HG03060 (cell line): ENCODE measurements at regions not wholly inside any gene's neighbourhood (a gene's known extent, or its start where the extent isn't known, plus 50 kb on each side); places are given as distances from the start of the nearest gene placed in this dataset.
"Not testable (repeated sequence)": the region's sequence is repeated elsewhere in the genome, so short reads cannot be mapped to it uniquely, and the experiment has no call there.

Experiments
- ATAC-seq: cut with Tn5 transposase; IDR thresholded peaks from one replicate; pipeline ENCODE4 v1.9.1; 2021; ENCODE audit warnings: low read depth, moderate number of reproducible peaks; ENCODE audit not compliant: unreplicated experiment

GRCh38 chr1:176396604-176397395 is 66.2 kb upstream of the PAPPA2 start:
- not testable (repeated sequence) for ATAC-seq

DNA sequence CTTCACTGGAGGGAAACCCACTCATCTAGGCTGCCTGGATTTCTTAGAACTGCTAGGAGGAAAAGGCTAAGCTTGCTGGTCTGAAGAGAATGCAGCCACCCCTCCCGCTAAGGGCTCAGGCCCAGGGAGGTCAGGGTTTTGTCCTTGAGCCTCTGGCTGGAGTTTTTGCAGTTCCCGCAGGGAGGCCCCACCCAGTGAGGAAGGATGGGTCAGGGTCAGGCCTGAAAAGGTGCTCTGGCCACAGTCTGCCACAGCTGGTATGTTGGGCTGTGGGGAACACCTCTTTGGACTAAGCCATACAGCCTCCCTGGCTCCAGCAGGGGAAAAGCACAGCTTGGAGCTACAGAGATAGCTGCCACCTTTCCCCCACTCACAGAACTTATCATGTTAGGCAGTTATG is 71.4 kb upstream of the PAPPA2 start:
- no peak for ATAC-seq

GRCh38 chr1:176384841-176385240 is 78.1 kb upstream of the PAPPA2 start:
- ATAC-seq, result no peak

GRCh38 chr1:176382163-176382562 is 80.8 kb upstream of the PAPPA2 start:
- ATAC-seq, result no peak

- no peak for ATAC-seq
These were observed 83.2 kb upstream of the PAPPA2 start for GRCh38 chr1:176379626-176380339.

GRCh38 chr1:176374967-176375569 is 87.9 kb upstream of the PAPPA2 start:
- ATAC-seq, result peak; percentile 85

- ATAC-seq, result no peak
These were observed 98.6 kb upstream of the PAPPA2 start for GRCh38 chr1:176364236-176364905.

DNA sequence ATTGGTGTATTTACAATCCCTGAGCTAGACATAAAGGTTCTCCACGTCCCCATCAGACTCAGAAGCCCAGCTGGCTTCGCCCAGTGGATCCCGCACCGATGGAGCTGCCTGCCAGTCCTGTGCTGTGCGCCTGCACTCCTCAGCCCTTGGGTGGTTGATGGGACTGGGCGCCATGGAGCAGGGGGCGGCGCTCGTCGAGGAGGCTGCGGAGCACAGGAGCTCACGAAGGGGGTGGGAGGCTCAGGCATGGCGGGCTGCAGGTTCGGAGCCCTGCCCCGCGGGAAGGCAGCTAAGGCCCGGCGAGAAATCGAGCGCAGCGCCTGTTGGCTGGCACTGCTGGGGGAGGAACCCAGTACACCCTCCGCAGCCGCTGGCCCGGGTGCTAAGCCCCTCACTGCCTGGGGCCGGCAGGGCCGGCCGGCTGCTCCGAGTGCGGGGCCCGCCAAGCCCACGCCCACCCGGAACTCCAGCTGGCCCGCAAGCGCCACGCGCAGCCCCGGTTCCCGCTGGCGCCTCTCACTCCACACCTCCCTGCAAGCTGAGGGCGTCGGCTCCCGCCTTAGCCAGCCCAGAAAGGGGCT is 113.8 kb upstream of the PAPPA2 start:
- not testable (repeated sequence) for ATAC-seq

DNA sequence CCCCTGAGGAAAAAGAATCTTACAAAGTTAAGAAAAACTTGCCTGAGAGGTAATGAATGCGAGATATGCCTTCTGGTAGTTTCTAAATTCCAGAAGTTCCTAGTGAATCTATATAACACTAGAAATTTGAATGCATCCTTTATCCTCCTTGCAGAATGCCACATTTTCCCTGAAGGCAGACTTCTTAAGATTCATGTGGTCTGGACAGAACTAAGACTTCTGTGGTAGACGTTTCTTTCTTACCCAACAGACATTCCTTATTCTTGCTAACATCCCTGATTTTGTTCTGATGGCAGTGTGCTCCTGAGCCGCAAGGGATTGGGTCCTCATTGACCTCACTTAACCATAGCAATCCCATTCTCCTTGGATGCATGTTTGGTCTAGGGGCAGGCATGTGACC is 121.3 kb upstream of the PAPPA2 start:
- no peak for ATAC-seq

DNA sequence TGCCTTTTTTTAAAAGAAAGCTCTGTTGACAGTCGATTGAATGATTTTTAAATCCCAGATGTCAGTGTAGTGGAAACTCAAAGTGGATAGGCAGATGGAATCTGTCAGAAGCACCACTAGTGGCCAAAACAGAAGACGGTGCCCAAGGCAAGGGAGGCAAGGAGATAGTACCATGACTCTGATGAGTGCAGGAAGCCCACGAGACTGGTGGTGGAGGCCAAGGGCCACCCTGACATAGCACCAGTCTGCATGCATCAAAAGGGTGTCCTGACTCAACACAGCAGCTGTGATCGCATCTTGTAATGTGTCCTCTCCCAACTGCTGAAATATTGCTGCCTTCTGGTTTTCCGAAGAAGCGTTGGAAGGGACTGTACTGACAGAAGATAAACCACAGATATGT is 124.1 kb upstream of the PAPPA2 start:
- ATAC-seq, result no peak

DNA sequence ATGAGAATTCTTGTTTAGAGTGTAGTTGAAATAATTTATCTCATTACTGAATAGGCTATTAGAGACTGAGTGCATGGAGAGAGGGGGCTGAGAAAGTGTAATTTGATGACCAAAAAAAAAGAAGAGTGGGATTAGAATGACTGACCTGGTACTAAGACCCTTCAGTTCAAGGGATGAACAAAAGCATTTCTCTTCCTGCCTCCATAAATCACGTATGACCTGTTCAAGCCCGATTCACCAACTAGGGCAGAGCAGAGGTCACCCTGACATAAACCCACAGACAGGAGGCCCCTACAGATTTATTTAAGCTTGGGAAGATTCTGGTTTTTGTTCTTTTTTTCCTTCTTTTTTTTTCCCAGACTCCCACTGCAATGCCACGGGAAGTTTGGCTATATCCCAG is 123.7 kb upstream of the COP1 start:
- no peak for ATAC-seq

DNA sequence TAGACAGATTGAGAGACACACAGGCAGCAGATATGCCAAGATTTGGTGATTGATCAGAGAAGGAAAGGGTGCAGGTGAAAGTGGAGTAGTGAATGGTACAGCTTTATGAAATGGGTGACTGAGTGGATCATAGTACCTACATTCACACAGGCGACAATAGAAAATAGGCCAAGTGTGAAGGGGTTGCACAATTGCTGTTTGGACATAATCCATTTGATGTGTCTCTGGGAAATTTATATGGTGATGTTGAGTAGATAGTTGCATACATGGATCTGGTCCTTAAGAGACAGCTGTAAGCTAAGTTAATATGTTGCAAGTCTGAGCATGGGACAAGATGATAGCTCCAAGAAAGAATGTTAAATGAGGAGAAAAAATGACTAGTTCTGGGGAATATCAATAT is 118.6 kb upstream of the COP1 start:
- no peak for ATAC-seq

DNA sequence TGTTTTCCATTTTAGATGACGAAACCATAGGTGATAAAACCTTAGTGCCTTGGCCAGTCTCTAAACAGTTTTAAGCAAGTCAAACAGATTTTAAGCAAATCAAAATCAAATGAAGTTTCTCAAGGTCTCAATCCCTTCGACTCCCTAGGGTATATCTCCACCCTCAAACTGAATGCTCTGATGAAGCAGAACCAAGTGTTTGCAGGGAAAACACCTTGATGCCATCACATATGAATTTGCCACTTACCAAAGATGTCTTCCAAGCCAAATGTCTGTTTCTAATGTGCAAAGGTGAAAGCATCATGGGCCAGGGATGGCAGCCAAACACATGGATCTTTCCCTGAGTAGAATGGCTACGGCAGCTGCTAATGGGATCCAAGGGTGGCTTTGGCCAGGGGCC is 116.4 kb upstream of the COP1 start:
- ATAC-seq, result no peak

DNA sequence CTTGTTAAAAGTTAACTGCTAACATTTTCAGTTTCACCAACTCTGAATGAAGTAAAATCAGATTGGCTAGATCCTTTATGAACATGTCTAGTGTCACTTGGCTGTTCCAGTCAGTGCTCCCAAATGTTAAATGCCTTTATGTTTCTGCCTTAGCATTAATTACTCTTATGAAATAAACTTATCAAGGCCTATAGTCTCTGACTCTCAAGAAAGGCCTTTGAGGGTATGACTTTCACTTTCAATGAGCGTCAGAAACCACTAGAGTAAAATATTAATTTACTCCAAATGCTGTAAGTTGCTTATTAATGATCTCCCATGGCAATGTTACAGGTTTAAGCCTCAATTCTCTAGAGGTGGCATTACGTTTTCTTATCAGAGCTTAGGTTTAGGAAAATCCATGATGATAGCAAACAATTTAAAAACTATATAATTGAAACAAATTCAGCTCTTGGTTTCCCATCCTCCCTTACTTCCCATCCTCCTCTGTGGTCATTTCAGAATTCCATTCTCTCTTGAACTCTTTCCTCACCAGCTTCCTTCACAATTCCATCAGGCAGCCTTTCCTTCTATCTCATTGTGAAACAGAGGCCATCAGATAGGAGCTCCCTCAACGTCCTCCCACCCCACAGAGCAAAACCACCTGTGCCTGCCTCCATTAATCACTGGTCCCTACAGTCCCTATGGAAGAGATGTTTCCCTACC is 108.6 kb upstream of the COP1 start:
- peak; percentile 80 for ATAC-seq

DNA sequence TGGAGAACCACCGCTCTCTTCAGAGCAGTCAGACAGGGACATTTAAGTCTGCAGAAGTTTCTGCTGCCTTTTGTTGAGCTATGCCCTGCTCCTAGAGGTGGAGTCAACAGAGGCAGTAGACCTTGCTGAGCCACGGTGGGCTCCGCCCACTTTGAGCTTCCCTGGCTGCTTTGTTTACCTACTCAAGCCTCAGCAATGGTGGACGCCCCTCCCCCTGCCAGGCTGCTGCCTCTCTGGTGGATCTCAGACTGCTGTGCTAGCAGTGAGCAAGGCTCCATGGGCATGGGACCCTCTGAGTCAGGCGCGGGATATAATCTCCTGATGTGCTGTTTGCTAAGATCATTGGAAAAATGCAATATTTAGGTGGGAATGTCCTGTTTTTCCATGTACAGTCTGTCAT is 89.5 kb upstream of the COP1 start:
- not testable (repeated sequence) for ATAC-seq

DNA sequence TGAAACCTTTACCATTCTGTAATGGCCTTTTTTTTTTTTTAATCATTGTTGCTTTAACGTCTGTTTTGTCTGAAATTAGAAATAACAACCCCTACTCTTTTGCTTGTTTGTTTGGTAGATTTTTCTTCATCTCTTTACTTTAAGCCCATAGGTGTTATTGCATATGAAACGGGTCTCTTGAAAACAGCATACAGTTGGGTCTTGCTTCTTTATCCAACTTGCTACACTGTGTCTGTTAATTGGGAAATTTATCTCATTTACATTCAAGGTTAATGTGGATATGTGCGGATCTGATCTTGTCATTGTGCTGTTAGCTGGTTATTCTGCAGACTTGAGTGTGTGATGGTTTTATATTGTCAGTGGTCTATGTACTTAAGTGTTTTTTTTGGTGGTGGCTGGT is 78.9 kb upstream of the COP1 start:
- ATAC-seq, result no peak

DNA sequence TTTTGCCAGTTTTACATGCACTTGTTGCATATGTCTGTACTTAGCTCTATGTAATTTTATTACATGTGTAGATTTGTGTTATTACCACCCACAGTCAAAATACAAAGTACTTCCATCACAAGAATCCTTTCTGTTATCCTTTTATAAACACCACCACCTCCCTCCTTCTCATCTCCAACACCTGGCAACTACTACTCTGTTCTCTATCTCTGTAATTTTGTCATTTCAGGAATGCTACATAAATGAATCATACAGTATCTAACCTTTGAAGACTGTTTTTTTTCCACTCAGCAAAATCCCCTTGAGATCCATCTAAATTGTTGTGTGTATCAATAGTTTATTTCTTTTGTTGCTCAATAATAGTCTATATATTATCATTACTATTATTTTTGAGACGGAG is 64.5 kb upstream of the COP1 start:
- ATAC-seq, result no peak
